CD4-positive, alpha-beta T cell treated with Interleukin-17A for 1 hour (primary cell): ENCODE measurements at regions not wholly inside any gene's neighbourhood (a gene's known extent, or its start where the extent isn't known, plus 50 kb on each side); places are given as distances from the start of the nearest gene placed in this dataset.

Experiments
- DNase-seq: peaks from one replicate; pipeline ENCODE4 v3.0.0-alpha.2; 2020

GRCh38 chr1:221309723-221310122 lies 430.5 kb downstream of the HLX start:
- DNase-seq = no peak

- DNase-seq = no peak
These were observed 430.9 kb downstream of the HLX start for GRCh38 chr1:221310180-221310579.

- DNase-seq = no peak
These were observed 426.6 kb downstream of the DUSP10 start for GRCh38 chr1:221315330-221315729.

- no peak for DNase-seq
These were observed 425.3 kb downstream of the DUSP10 start for GRCh38 chr1:221316491-221317056.

- DNase-seq = no peak
These were observed 424.4 kb downstream of the DUSP10 start for GRCh38 chr1:221317537-221317936.

- no peak for DNase-seq
These were observed 413.9 kb downstream of the DUSP10 start for GRCh38 chr1:221327954-221328353.

- DNase-seq = no peak
These were observed 413.5 kb downstream of the DUSP10 start for GRCh38 chr1:221328371-221328770.

- no peak for DNase-seq
These were observed 410.4 kb downstream of the DUSP10 start for GRCh38 chr1:221331273-221332183.

GRCh38 chr1:221334062-221334461 lies 407.8 kb downstream of the DUSP10 start:
- no peak for DNase-seq

- no peak for DNase-seq
These were observed 406.5 kb downstream of the DUSP10 start for GRCh38 chr1:221335161-221336101.

- DNase-seq = no peak
These were observed 405.8 kb downstream of the DUSP10 start for GRCh38 chr1:221336126-221336525.

- no peak for DNase-seq
These were observed 404.8 kb downstream of the DUSP10 start for GRCh38 chr1:221337106-221337505.

GRCh38 chr1:221343136-221343535 lies 398.8 kb downstream of the DUSP10 start:
- peak; percentile 0 for DNase-seq

- no peak for DNase-seq
These were observed 398.3 kb downstream of the DUSP10 start for GRCh38 chr1:221343607-221344006.

GRCh38 chr1:221344693-221345092 lies 397.2 kb downstream of the DUSP10 start:
- no peak for DNase-seq

- DNase-seq = no peak
These were observed 394.2 kb downstream of the DUSP10 start for GRCh38 chr1:221347706-221348105.

GRCh38 chr1:221350091-221350490 lies 391.8 kb downstream of the DUSP10 start:
- DNase-seq = no peak

- no peak for DNase-seq
These were observed 385.2 kb downstream of the DUSP10 start for GRCh38 chr1:221356693-221357092.

GRCh38 chr1:221363039-221363438 lies 378.9 kb downstream of the DUSP10 start:
- DNase-seq = no peak

- no peak for DNase-seq
These were observed 375.3 kb downstream of the DUSP10 start for GRCh38 chr1:221366495-221367110.

- DNase-seq = no peak
These were observed 370.2 kb downstream of the DUSP10 start for GRCh38 chr1:221371705-221372104.

- DNase-seq = no peak
These were observed 368.1 kb downstream of the DUSP10 start for GRCh38 chr1:221373795-221374194.

GRCh38 chr1:221376286-221376685 lies 365.6 kb downstream of the DUSP10 start:
- no peak for DNase-seq
